GM21717 (cell line): ENCODE measurements at regions not wholly inside any gene's neighbourhood (a gene's known extent, or its start where the extent isn't known, plus 50 kb on each side); places are given as distances from the start of the nearest gene placed in this dataset.
"Not testable (repeated sequence)": the region's sequence is repeated elsewhere in the genome, so short reads cannot be mapped to it uniquely, and the experiment has no call there.

ENCODE experiments used
- ATAC-seq: cut with Tn5 transposase; IDR thresholded peaks from one replicate; pipeline ENCODE4 v1.9.1; 2021; ENCODE audit warnings: mild to moderate bottlenecking, moderate library complexity; ENCODE audit not compliant: unreplicated experiment

DNA sequence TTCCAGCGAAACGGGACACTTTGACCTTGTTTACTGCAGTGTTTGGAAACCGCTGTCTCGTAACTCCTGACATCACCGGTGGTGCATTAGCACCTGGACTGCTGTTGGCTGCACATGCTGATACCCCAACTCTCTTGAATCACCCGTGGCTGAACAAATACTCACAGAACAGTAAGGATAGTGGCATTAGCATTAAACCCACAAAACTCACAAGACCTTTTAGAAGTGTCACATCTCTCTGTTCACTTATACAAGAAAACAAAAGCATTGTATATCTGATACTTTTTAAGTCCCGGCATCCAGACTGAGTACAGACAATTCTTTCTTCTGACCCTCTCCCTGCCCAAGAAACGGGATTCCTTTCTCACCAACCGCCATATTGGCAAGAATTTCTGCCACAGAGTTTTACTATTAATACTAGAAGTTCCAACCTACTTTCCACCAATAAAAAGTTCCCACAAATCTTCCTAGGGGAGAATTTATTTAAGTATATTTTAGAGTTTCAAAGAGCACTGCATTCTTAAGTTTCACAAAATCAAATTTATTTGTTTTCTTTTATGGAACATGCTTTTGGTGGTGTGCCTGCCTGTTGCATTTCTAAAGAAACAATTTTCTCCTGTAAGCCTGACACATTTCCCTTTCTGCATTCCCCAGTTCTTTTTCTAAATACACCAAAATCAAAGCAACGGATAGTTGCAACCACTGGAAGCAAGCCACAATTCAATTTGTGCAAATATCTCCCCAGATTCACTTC lies 208.4 kb upstream of the KLF14 start:
- ATAC-seq, result no peak

GRCh38 chr7:130943336-130943901 lies 209.4 kb upstream of the KLF14 start:
- no peak for ATAC-seq

DNA sequence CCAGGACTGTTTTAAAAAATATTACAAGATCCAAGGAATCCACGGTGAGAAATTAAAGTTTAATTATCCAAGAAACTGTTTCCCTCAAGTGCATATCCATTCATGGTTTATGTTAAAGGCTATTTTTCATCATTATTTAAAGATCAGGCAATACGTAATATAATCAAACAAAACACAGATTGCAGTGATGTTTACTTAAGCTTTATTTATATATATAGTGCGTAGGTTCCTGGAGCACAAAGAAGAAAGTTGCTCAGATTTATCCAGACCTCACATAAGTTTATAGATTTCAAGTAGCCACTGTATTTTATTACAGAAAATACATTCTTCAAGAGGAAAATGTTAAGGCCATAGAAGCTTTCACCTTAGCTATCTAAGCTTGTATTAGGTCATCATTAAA lies 210.0 kb upstream of the KLF14 start:
- no peak for ATAC-seq

- ATAC-seq, result no peak
Measured at GRCh38 chr7:130944997-130945396, 211.0 kb upstream of the KLF14 start.

- ATAC-seq, result no peak
Measured at GRCh38 chr7:130945411-130945811, 211.4 kb upstream of the KLF14 start.

- ATAC-seq, result no peak
Measured at GRCh38 chr7:130946114-130946513, 212.1 kb upstream of the KLF14 start.

DNA sequence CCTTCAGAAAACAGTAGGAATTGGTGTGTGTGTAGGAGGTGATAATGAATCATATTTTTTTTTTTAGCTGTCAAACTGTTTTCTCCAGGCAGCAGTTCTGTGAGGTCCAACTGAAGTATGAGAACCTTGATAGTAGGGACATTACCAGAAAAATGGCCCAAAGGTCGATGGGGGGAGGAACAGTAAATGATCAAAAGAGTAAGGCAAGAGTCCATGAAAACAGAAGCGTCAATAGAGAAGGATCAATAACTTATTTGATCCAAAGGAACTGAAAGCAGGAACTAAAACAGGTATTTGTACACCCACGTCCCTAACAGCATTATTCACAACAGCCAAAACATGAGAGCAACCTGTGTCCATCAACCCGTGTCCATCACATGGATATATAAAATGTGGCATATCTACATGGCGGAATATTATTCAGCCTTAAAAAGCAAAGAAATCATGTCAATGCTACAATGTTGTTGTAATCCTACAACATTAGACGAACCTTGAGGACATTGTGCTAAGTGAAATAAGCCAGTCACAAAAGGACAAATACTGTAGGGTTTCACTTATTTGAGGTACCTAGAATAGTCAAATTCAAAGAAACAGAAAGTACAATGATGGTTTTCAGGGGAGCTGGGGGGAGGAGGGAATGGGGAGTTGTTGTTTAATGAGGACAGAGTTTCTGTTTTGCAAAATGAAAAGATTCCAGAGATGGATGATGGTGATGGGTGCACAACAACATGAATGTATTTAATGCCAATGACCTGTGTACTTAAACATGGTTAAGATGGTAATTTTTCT lies 214.0 kb upstream of the KLF14 start:
- ATAC-seq, result no peak

- ATAC-seq, result no peak
Measured at GRCh38 chr7:130948822-130949221, 214.8 kb upstream of the KLF14 start.

GRCh38 chr7:130949550-130949949 lies 215.5 kb upstream of the KLF14 start:
- ATAC-seq, result no peak

GRCh38 chr7:130950054-130950453 lies 216.0 kb upstream of the KLF14 start:
- ATAC-seq, result no peak

GRCh38 chr7:130950741-130951140 lies 216.7 kb upstream of the KLF14 start:
- no peak for ATAC-seq

- no peak for ATAC-seq
Measured at GRCh38 chr7:130951303-130951975, 217.4 kb upstream of the KLF14 start.

DNA sequence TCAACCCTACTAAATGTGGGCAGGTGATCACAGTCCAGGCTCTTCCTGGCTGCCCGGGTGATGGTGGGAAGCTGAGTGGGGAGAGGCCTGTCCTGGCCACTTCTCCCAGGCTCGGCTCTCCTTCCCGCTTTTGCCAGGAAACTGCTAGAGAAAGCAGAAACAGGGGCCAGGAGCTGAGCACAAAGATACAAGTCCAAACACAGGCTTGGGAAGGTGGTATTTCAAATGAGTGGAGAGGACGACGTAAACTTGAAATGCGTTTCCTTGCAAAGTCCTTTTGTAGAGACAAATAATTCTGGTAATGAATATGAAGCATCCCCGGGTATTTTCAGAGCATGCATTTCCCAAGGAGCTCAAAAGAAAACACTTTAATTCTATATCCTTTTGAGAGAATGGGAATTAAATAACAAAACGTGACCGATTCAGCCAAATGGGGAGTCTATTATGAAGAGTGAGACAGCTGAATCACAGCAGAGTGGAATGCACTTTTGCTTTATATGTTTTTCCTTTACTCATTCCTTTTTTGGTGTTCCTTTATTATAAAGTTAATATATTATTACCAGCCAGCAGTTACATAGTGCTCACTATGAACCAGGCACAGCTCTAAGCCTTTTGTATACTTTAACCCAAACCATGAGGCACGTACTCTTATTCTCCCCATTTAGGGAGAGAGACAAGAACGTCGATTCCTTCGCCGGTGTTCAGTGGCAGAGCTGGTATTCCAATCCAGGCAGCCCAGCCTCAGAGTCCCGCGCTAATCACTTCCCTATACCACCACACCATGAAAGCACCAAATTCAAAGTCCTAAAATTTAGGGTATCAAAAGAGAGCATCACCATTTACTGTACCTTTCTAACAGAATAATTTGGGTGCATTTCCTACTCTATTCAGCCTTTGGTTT lies 218.2 kb upstream of the KLF14 start:
- ATAC-seq, result no peak

- no peak for ATAC-seq
Measured at GRCh38 chr7:130953196-130953595, 219.2 kb upstream of the KLF14 start.

DNA sequence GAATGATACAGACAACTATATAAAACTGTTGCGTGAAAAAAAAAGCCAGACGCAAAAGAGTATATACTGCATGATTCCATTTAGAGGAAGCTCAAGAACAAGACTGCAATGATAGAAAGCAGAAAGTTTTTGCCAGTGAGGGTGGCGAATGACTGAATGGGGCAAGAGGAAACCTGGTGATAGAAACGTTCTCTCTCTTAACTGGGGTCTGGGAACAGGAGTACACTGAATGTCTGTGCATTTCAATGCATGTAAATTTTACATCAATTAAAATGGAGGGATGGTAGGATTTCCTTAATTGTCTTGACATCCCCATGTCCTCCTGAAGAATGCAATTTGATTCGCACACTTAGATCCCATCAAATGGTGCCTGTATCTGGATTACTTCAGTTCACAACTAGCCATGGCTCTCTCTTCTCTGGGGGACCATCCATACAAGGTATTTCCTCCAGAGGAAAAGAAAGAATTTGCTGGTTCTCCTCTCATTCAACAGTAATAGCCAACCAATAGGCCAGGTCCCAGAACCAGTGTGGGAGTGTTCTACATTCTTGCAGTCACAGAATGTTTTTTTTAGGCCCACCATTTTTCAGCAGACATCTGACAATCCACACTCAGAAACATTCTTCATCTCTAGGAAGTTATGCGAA lies 221.0 kb upstream of the KLF14 start:
- ATAC-seq, result no peak

DNA sequence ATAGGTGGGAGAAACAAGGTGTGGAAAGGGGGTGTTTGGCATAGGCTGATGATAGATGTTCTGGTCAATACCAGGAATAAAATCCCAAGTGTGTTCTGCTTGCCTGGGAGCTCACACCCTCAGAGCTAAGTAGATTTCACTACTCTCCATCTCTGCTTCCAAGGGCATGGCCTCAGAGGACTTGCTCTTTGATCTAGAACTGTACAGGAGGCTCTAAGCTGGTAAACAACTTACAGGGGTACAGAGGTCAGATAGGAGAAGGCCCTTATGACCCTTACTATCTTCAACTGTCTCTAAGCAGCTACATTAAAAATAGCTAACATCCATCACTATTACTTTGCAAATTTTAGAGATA lies 221.5 kb upstream of the KLF14 start:
- ATAC-seq, result no peak

- ATAC-seq, result no peak
Measured at GRCh38 chr7:130956417-130957136, 222.6 kb upstream of the KLF14 start.

- ATAC-seq, result no peak
Measured at GRCh38 chr7:130957137-130957513, 223.1 kb upstream of the KLF14 start.

GRCh38 chr7:130957722-130958435 lies 223.9 kb upstream of the KLF14 start:
- ATAC-seq, result not testable (repeated sequence)
